Hippocampal formation (tissue), 2 donors: ENCODE measurements at regions not wholly inside any gene's neighbourhood (a gene's known extent, or its start where the extent isn't known, plus 50 kb on each side); places are given as distances from the start of the nearest gene placed in this dataset.
A peak's percentile ranks its signal among the peaks of the same experiment; 100 is the strongest.

Source experiments
- DNase-seq, 2 donors: peaks; one replicate each; lab custom pipeline; 2025; lab: John Stamatoyannopoulos, UW

DNA sequence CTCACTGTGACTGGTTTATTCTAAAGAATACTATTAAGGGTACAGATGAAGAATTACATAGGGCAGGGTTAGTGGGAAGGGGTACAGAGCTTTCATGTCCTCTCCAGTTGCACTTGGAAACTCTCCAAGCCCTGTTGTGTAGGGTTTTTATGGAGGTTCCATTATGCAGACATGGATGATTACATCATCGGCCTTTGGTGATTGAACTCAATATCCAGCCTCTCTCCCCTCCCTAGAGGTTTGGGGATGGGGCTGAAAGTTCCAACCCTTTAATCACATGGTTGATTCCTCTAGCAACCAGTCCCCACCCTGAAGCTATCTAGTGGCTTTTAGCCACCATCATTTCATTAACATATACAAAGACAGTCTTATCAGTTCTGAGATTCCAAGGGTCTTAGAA, 472.6 kb downstream of the BUD13 start:
- no peak for DNase-seq

DNA sequence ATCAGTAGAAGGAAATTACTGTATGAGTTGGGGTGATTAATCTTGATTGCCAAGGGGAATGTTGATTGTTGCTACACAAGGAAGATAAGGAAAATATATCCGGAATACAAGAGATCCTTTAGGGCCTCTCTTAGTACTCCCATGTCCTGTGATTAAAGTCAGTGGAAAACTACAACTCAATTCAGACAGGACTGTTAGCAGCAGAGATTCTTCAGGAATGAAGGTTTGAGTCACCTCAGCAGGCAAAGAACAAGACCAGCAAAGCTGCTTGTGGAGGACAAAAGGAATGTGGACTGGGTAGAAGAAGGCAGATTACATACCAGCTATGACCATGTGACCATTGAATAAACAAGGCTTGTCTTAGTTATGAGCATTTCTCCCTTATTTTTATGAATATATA, 478.2 kb downstream of the BUD13 start:
- DNase-seq: no peak

DNA sequence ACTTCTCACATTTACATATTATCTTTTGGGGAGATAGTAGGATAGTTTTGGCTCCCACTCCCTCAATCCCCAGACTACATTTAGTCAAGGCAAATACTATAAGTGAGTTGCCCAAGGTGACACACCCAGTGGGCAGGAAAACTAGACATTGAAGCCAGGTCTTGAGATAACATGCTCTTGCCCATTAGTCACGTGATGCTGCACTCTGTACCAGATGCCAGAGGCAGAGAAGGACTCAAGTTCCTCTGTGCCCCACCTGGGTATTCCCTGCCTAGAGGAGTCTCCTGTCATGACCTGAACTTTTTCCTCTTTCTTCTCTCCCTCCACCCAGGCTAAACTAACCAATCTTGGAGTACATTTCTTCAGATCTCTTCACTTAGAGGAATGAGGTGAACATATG, 484.9 kb downstream of the BUD13 start:
- no peak for DNase-seq

DNA sequence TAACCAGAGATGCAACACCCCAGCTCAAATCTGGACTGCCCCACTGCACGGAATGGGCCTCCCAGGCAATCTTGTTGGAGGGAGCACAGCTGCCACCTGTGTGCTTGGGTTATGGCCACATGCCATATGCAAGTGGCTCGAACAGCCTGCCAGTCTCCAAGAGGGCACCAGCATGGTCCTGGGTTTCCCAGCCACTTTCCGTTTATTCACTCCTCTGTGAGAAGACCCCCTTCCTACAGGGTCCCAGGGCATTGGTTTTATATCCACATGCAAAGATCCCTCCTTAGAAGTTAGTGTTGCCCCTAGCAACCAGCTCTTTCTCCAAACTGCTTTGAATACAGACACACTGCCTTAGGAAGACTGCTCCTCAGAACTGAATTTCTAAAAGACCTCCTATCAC, 487.8 kb downstream of the BUD13 start:
- DNase-seq: no peak

DNA sequence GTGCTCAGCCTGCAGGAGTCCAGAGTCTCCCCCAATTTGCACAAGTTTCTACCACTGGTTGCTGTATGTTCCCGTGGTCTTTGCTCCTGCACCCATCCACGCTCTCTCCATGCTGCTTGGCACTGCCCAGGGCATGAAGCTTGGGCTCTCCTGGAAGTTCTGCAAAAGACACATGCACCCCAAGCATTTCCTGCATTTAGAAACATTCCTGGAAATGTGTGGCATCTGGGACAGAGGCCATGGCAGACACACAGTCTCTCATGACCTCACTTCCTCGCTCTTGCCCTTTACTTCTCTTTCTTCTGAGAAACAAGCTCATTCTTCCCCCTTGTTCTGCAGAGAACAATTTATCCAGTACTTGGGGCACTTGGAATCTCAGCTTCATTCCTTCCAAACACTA, 489.5 kb downstream of the BUD13 start:
- DNase-seq: no peak

DNA sequence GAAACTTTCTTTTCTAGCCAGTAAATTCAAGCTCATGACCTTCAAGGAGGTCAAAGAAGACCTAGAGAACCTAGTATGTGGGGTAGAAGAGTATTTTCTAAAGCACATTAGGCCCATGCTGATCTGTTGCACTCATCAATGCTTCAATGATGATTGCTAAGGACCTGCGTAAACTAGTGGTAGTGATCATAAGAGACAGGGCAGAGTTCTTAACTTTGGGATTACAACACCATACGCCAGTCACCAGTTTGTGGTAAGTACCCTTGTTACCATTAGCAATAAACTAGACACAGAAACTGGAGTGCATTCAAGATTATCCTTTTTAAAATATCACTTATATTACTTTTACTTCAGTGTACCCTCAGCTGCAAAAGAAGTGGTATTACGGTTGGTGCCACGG, 490.3 kb downstream of the BUD13 start:
- DNase-seq: no peak

DNA sequence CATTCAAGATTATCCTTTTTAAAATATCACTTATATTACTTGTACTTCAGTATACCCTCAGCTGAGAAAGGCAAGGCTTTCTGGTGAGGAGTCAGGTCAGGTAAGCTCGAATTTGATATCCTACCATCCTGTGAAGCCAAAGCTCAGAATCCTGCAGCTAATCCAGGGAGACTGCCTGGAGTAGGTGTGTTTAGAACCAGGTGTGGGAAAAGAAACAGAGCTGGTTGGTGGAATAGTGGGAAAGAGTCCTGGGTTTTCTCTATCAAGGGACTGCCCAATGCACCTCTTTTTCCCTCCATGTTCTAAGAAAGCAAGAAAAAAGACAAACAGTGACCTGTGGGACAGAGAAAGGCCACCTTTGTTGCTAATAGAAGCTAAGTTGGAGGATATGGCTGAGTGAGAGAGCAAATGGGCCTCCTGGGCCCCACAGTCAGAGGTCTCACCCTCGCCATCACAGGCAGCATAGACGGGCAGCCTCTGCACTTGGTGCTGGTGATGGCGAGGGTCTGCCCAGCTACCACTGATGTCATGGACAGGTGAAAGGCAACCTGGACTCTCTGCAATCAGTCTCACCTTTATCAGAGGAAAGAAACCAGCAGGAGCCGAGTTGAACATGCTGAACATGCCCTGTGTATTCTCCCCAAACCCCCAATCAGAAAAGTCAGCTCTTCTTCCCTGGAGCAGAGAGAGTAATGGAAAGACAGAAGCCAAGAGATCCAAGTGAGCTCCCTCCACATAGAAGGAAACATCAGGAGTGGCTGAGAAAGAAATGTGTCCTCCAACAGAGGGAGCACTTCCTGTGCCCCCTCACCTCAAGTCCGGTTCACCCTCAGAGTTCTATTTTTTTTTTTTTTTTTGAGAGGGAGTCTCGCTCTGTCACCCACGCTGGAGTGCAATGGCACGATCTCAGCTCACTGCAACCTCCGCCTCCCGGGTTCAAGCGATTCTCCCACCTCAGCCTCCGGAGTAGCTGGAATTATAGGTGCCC, 491.3 kb downstream of the BUD13 start:
- no peak for DNase-seq

DNA sequence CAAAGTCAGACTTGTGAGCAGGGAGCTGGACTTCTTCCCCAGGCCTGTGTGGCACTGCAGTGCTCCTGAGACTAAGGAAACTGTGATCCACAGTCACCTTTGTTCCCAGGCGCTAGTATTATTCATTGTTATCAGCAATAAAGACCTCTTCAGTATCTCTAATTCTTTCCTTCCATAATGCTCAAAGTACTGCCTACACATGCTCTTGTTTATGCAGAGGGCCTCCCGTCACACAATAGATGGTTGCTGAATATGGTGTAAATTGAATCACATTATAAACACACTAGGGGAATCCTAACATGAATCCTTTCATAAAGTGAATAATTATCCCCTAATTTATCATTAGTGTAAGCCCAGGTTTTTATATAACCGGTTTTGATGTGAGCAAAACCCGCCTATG, 493.3 kb downstream of the BUD13 start:
- no peak for DNase-seq

DNA sequence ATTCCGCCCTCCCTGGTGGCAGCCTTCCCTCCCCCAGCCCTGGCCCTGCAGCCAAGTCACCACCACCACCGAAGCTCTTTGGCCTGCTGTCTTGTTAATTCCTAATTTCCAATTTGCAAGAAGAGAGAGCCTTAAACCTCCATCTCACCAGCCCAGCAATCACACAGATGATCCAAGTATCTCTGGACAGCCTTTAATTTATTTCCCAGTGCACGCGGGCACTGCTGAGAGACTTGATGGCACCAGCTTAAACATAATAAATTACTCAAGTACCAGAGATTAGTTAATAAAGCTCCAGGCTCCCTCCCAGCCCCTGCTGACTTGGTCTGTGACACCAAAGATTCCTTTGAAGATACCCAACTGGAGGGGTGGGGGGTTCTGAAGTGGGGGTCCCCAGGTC, 494.7 kb downstream of the BUD13 start:
- DNase-seq: no peak

DNA sequence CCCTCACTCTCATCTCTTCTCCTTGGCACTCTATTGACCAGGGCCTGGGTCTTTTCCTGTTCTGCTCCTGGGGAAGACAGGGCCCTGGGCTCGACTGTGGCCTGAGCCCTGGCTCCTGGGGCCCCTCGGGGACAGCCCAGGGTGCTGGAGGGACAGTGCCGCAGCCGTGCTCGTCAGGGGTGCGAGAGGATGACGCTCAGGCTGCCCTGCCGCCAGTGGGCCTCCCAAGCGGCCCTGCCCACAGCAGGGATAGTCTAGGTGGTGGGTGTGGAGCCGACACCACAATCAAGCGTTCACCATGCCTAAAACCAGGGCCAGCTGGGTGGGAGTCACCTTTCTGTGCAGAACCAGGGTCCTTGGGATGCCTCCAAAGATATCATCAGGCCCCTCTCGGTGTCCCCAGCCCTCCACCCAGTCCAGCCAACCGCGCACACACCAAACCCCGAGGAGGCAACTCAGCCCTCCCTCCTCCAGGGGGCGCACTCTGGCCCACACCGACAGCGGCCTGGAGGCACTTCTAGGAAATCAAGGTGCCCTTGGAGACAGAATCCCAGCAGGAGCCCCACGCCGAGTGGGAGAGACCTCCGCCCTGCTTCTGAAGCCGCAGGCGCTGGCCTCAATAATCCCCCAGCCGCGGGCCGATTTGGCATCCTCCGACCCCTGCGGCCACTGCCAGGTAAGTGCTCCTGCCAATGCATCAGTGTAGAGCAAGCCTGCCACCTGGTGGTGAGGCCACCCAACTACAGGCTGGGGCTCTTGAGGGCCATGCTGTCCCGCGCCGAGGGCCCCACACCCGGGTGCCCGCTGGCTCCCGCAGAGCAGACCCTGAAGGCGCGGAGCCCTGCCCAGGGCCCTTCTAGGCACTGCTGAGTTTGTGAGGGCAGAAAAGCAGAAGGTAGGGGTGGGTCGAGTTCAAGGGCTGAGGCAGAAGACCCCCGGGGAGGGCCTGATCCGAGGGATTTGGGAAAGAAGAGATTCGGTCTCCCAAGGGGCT, 496.4 kb downstream of the BUD13 start:
- peak; percentile 2 to 27 for DNase-seq

DNA sequence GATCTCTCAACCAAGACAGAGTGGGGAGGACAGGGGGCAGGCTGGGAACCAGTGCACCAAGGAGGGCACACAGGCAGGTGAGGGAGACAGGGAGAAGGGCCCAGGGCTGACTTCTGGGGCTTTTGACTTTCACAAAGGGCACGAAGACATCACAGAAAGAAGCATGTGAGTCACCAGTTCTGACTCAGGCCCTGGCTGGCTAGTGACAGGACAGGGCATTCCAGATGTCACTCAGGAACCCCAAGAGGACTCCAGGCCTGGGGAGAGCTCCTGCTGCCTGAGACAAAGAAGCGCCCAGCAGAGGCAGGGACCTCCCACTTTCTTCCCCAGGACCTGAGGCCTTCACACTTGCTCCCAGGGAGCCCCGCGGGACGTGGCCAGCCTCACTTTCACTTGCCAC, 497.2 kb downstream of the BUD13 start:
- no peak for DNase-seq

DNA sequence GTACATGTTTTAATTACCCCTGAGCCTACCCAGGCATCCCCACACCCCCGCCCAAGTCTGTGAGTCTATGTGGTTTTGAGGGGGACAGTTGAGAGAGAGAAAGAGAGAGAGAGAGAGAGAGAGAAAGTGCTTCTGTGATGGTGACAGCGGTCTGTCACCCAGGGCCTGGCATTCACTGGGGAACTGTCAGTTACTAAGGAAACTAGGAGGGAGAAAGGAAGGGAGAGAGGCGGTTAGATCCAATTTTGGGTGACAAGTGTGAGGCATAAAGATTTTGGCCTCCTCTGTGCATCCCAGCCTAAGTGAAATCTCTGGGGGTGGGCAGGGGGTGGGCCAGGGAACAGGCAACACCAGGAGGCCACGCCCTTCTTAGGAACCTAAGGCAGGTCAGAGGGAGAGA, 498.3 kb downstream of the BUD13 start:
- no peak for DNase-seq

DNA sequence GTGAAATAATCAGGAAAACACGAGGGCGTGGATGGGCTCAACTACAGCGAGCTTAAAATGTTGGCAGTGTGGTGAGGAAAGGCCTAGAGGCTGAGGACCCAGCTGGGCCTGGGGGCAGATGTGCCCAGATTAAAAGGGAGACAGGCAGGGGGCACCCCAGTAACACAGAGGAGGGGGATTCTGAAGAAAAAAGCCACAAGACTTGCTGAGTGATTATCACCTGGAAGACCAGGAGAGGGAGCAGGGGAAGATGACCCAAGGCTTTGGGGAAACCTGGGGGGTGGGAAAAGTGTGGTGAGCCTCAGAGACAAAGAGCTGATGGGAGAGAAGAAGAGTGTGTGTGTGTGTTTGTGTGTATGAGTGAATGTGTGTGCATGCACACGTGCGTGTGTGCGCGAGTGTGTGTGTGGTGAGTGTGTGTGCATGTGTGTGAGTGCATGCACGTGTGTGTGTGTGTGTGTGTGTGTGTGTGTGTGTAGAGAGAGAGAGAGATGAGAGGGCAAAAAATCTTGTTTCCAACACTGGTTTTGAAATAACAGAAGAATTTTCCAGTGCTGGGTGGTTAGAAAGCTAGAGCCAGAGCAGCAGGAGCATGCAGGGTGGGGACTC, 500.5 kb downstream of the BUD13 start:
- no peak for DNase-seq

DNA sequence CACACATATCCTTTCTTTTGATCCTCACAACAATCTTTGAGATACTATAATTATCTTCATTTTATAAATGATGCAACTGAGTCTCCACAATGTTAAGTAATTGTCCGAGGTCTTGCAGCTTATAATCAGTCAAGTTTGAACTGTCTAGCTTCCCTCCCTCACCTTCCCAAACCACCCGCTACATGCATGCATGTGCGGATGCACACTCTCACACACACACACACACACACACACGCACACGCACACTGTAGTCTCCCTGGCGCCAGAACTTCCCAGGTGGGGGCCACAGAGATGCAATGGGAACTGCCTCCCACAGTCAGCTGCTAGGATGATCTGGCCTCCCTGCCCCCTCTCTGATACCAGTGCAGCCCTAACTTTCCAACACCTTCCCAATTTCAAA, 501.3 kb downstream of the BUD13 start:
- no peak for DNase-seq

DNA sequence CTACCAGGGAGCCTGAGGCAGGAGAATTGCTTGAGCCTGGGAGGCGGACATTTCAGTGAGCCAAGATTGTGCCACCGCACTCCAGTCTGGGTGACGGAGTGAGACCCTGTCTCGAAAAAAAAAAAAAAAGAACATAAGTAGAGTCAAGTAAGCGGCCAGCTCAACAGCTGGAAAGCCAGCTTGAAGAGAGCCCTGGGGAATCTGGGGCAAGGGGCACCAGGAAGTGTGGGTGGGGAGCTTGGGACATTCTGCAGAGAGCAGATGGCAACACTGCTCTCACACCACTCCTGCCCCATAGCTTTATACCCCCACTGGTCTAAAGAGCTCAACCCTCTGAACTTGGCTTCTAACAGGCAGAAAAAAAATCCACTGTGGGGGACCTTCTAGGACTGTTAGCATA, 505.6 kb downstream of the BUD13 start:
- DNase-seq: no peak

DNA sequence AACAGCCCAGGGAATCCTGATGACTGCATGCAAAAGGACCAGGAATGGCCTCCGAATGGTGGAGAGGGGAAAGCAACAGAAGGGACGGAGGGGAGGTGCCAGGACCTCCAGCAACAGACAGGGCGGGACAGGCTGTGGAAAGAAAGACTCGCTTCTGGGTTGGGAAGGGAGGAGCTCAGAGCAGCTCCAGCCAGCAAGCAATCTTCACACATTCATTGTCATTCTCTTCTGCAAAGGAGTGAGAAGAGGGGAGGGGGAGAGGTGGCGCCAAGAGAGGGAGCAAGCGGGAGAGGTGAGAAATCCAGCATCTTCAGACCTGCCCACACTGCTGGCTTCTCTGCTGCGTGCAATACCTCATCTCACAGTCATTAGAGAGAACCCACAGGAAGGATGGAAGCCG, 509.0 kb downstream of the BUD13 start:
- DNase-seq: no peak

DNA sequence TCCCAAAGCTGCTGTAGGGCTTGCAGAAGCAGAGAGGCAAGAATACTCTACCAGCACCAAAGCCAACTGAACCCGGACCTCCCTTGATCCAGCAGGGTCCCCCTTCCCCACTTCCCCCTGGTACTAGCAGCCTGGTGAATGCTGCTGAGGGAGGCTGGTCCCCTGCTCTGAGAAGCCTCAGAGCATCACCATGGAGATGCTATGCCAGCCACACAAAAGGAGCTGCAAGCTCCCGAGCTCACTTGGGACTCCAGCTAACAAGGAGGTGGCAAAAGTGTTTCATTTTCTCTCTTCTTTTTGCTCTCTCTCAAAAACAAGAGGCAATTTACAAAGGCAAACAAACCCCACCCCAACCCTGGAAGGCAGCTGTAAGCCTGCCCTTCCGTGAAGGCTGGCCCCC, 509.8 kb downstream of the BUD13 start:
- DNase-seq: no peak

DNA sequence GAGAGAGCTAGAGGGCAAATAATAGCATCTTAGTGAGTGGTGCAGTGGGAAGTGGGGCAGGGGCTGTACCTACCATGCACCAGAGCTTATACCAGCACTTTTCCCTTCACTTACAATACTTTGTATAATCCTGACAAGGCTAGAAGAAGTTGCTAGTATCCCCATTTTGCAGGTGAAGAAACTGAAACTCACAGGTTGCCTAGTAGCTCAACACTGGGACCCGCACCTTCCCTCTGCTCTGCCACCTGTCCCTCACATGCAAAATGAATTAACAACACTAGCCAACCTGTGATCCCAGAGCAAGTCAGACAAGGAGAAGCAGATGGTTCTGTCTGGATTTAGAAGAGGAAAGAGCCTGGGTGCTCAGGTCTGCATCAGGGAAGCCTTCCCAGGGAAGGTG, 510.4 kb downstream of the BUD13 start:
- no peak for DNase-seq

DNA sequence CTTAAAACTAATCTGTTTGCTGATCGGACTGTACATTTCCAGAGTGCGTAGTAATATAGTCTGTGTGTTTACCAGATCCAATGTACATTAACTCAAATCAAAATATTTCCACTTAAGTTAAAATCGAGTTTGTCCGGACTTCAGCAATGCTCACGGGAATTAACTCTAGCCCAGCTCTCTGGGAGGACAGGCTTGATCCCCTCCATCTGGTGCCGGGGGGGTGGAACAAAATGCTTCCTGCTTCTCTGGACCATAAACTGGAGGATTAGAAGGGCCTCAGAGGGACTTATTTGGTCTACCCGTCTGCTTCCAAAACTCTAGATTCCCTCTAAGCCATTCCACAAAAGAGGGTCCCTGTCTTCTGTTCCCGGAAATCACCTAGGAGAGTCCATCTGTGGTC, 511.2 kb downstream of the BUD13 start:
- DNase-seq: no peak

DNA sequence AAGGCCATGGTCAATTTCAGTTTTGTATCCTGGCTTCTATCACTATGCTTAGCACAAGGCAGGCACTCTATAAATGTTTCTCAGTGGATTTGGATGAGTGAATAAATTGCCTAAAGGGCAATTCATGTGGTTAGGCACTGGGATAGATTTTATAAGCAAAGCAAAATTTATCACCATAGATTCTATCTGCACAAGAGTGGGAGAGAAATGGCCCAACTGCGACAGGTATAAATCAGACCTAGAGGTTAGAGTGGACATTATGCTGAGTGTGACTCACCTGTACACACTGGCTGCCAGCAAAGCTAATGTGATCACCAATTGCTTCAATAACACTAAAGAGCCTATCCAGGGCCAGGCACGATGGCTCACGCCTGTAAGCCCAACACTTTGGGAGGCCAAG, 514.0 kb downstream of the BUD13 start:
- DNase-seq: no peak

DNA sequence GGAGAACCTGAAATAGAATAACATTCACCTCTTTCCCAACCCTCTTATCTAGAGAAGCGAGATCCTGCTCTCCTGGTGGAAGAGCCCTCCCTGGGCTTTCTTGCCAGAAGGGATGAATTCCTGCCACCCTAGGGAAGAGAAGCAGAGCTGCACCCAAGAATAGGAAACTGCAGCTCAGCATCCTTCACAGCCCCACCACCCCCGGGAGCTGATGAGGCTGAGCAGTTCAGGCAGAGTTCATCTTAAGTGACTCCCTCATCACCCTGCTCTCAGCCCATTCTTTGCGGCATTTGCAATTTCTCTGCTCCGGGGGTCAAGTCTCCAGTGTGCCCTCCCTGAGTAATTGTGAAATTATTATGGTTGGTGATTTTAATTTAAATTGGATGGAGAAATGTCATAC, 514.9 kb downstream of the BUD13 start:
- no peak for DNase-seq

DNA sequence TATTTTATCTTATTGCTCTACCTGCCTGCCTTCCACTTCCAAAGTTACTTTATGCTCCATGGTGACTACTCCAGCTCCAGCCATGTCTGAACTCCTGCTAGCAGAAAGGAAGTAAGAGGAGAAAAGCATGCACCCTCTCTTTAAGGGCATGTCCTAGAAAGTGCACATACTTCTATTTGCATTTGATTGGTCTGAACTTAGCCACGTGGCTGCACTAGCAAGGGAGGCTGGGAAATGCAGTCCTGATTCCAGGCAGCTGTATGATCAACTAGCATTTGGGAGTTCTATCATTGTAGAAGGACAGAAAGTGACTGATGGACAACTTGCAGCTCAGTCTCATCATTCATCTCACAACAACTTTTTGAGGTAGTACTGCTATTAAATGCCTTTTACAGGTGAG, 515.7 kb downstream of the BUD13 start:
- no peak for DNase-seq
